Fibroblast of lung (primary cell): ENCODE measurements at regions not wholly inside any gene's neighbourhood (a gene's known extent, or its start where the extent isn't known, plus 50 kb on each side); places are given as distances from the start of the nearest gene placed in this dataset.

Experiments
- DNase-seq, 2 donors: peaks; one replicate each; pipeline versions ENCODE4 v3.0.0 to v3.0.0-alpha.2; 2010; ENCODE audit warnings: low read depth in 2 of 2
- H2AFZ ChIP-seq: 2 replicates; pipeline ENCODE4 v1.5.1; 2012; ENCODE audit warnings: low read length, control low read depth, inconsistent platforms
- H3K27ac ChIP-seq: 2 replicates; pipeline ENCODE4 v1.5.1; 2011; ENCODE audit warnings: low read length, control low read depth; ENCODE audit not compliant: insufficient read depth
- H3K27me3 ChIP-seq: 2 replicates; pipeline ENCODE4 v1.5.1; 2011; ENCODE audit warnings: mild to moderate bottlenecking, low read length; ENCODE audit not compliant: control insufficient read depth, insufficient read depth
- H3K36me3 ChIP-seq: 2 replicates; pipeline ENCODE4 v1.5.1; 2011; ENCODE audit warnings: low read length; ENCODE audit not compliant: control insufficient read depth, insufficient read depth
- H3K4me1 ChIP-seq: 2 replicates; pipeline ENCODE4 v1.5.1; 2011; ENCODE audit warnings: low read length; ENCODE audit not compliant: control insufficient read depth, insufficient read depth; ENCODE audit errors: extremely low read depth
- H3K4me2 ChIP-seq: 2 replicates; pipeline ENCODE4 v1.5.1; 2011; ENCODE audit warnings: low read length, control low read depth; ENCODE audit not compliant: insufficient read depth; ENCODE audit errors: extremely low read depth
- H3K4me3 ChIP-seq, 4 experiments: fragments of 200-600 bp in 1 of 4; sonication (generic) in 1 of 4; replicated peaks in 1 of 4; 2 replicates each; pipeline ENCODE4 v1.5.1; 2011 to 2016; ENCODE audit warnings: low read length in 4 of 4, low read depth in 3 of 4, mild to moderate bottlenecking in 3 of 4, control low read depth in 2 of 4, inconsistent platforms in 1 of 4, mixed read lengths in 1 of 4; ENCODE audit not compliant: insufficient read depth in 1 of 4; ENCODE audit errors: control extremely low read depth in 1 of 4
- H3K79me2 ChIP-seq: 2 replicates; pipeline ENCODE4 v1.5.1; 2012; ENCODE audit warnings: mild to moderate bottlenecking, low read length, inconsistent platforms; ENCODE audit not compliant: control insufficient read depth, insufficient read depth
- H3K9ac ChIP-seq: 2 replicates; pipeline ENCODE4 v1.5.1; 2011; ENCODE audit warnings: mild to moderate bottlenecking, low read length, control low read depth; ENCODE audit not compliant: insufficient read depth
- H3K9me3 ChIP-seq: 2 replicates; pipeline ENCODE4 v1.5.1; 2012; ENCODE audit warnings: low read depth, low read length; ENCODE audit not compliant: control insufficient read depth, insufficient read depth
- H4K20me1 ChIP-seq: 2 replicates; pipeline ENCODE4 v1.5.1; 2011; ENCODE audit warnings: low read length; ENCODE audit not compliant: control insufficient read depth, insufficient read depth; ENCODE audit errors: extremely low read depth
- CTCF ChIP-seq, 2 donors: IDR thresholded peaks in 1 of 2; conservative IDR thresholded peaks in 1 of 2; 1 replicate in 1 of 2; 2 replicates in 1 of 2; pipeline ENCODE4 v1.5.1; 2011 to 2012; ENCODE audit warnings: low read length in 2 of 2, control low read depth in 1 of 2, inconsistent platforms in 1 of 2, low read depth in 1 of 2, mild to moderate bottlenecking in 1 of 2
- EZH2 ChIP-seq: IDR thresholded peaks from 2 replicates; pipeline ENCODE4 v1.5.1; 2012; ENCODE audit warnings: low read length, control low read depth, mild to moderate bottlenecking; ENCODE audit errors: missing control alignments

GRCh38 chr2:38486213-38487026 is 109.3 kb upstream of the ATL2 start:
- DNase-seq = no peak
- no peaks in the 10 kb centered on the region for H4K20me1 ChIP-seq
- H3K4me1 ChIP-seq = no peaks in the 10 kb centered on the region
- no peak overlapping the region for H3K4me3 ChIP-seq
- H3K4me2 ChIP-seq = no peak overlapping the region
- no peak overlapping the region for H3K27ac ChIP-seq
- H3K9me3 ChIP-seq = no peaks in the 10 kb centered on the region
- no peaks in the 10 kb centered on the region for H3K36me3 ChIP-seq
- no peak overlapping the region for H2AFZ ChIP-seq
- no peak overlapping the region for H3K9ac ChIP-seq
- TF ChIP-seq CTCF (conservative IDR thresholded peaks at IDR 0.05 in 1 of 2, IDR thresholded peaks at IDR 0.05 in 1 of 2; ENCODE audit: low read depth in 1 of 2, low read length in 2 of 2) = no peak
- no peak for TF ChIP-seq EZH2
- H3K27me3 ChIP-seq = no peaks in the 10 kb centered on the region
- H3K79me2 ChIP-seq = no peaks in the 10 kb centered on the region

- Histone ChIP-seq H3K27ac (no peak overlapping the region), H3K36me3 (no peaks in the 10 kb centered on the region), H3K9me3 (no peaks in the 10 kb centered on the region), H2AFZ (no peak overlapping the region), H3K9ac (no peak overlapping the region), H3K79me2 (no peaks in the 10 kb centered on the region), H3K27me3 (no peaks in the 10 kb centered on the region), H3K4me2 (no peak overlapping the region), H4K20me1 (no peaks in the 10 kb centered on the region), H3K4me1 (no peaks in the 10 kb centered on the region), H3K4me3 (no peak overlapping the region)
- no peak for TF ChIP-seq CTCF (conservative IDR thresholded peaks at IDR 0.05 in 1 of 2, IDR thresholded peaks at IDR 0.05 in 1 of 2; ENCODE audit: low read depth in 1 of 2, low read length in 2 of 2)
- TF ChIP-seq EZH2 = no peak
- DNase-seq = no peak
Observed at GRCh38 chr2:38485734-38486133, 108.7 kb upstream of the ATL2 start.

- no peaks in the 10 kb centered on the region for H3K27me3 ChIP-seq
- no peak overlapping the region for H3K27ac ChIP-seq
- H3K79me2 ChIP-seq = no peaks in the 10 kb centered on the region
- H3K9me3 ChIP-seq = no peaks in the 10 kb centered on the region
- H4K20me1 ChIP-seq = no peaks in the 10 kb centered on the region
- no peak overlapping the region for H3K9ac ChIP-seq
- TF ChIP-seq CTCF (conservative IDR thresholded peaks at IDR 0.05 in 1 of 2, IDR thresholded peaks at IDR 0.05 in 1 of 2; ENCODE audit: low read depth in 1 of 2, low read length in 2 of 2) (no peak), EZH2 (no peak)
- no peak overlapping the region for H2AFZ ChIP-seq
- no peak overlapping the region for H3K4me2 ChIP-seq
- no peak overlapping the region for H3K4me3 ChIP-seq
- H3K4me1 ChIP-seq = no peaks in the 10 kb centered on the region
- no peaks in the 10 kb centered on the region for H3K36me3 ChIP-seq
- DNase-seq = no peak
Observed at GRCh38 chr2:38484957-38485356, 107.9 kb upstream of the ATL2 start.
